GM21360 (cell line): ENCODE measurements at regions not wholly inside any gene's neighbourhood (a gene's known extent, or its start where the extent isn't known, plus 50 kb on each side); places are given as distances from the start of the nearest gene placed in this dataset.
"Not testable (repeated sequence)": the region's sequence is repeated elsewhere in the genome, so short reads cannot be mapped to it uniquely, and the experiment has no call there.

Experiments used
- ATAC-seq: cut with Tn5 transposase; IDR thresholded peaks from one replicate; pipeline ENCODE4 v1.9.1; 2021; ENCODE audit warnings: mild to moderate bottlenecking, moderate library complexity; ENCODE audit not compliant: unreplicated experiment

DNA sequence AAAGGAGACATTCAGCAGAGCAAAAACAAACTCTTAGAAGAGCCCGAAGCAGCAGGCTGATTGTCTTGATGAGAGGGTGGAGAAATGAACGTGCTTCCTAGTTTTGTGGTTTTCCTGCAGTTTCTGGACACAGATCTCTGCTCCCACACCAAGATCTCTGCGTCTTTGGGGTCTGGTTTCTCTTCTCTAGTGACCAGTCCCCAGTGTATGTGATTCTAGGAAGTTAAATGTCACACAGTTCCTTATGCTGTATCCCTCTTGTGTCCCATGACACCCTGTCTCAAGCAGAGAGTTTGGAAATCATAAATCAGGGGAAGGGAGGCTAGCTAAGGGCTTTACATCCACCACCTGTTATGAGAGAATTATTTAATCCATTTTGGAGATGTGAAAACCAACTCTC, 55.4 kb upstream of the KLF14 start:
- no peak for ATAC-seq

DNA sequence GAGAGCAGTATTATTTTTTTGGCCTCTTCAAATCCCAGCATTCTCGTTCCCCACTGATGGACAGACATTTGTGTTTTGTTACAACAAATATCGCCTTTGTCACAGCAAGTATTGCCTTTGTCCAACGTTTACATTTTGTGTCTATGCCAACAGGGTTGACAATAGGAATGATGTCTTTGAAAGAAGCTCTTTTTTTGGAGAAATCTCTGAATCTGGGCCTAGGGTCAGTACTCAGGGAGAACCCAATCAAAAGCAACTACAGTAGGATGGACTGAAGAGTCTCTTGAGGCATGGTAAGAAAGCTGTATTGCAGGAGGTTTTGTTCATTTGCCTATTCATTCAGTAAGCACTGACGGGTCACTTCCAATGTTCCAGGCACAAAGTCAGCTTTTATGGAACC, 57.7 kb upstream of the KLF14 start:
- ATAC-seq = no peak

DNA sequence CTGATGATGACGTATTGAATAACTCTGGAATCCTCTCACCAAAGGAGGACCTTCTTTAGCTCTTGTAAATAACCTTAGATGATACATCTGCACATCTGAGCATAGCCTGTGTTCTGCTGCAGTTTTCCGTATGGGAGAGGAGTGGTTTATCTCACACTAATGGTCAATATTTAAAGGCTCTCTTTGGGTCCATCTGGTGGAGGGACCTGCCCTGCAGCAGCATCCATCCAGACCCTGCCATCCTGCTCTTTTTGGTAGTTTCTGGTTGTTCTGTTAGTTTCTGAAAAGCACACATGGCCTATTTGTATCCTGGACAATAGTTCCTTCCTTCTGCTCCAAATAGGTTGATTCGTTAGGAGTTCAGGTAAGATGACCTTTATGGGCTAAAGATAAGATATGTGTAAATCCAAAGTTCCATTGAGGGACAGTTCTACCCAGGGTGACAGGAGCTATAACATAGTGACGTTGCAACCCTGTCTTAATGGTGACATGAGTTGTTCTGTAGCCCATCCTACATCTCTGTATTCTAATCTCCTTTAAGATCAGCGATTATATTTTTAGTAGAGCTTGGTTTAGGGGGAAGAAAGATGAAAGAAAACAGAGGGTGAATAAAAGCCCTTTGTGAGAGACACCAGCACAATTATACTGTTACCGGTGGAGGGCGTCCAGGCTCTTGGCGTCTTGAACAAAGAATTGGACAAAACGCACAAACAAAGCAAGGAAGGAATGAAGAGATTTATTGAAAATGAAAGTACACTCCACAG, 60.0 kb upstream of the KLF14 start:
- ATAC-seq = no peak

DNA sequence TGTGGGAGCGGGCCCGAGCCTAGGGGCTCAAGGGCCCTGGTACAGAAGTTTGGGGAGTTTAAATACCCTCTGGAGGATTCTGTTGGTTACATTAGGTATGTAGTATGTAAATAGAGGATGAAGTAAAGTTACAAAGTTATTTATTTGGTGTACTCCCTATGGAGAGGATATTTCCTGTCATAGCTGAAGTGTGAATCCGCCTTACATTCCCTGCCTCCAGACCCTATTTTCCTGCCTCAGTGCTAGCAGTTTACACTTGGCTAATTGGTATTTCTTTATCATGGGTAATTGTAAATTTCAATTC, 60.6 kb upstream of the KLF14 start:
- ATAC-seq = no peak

DNA sequence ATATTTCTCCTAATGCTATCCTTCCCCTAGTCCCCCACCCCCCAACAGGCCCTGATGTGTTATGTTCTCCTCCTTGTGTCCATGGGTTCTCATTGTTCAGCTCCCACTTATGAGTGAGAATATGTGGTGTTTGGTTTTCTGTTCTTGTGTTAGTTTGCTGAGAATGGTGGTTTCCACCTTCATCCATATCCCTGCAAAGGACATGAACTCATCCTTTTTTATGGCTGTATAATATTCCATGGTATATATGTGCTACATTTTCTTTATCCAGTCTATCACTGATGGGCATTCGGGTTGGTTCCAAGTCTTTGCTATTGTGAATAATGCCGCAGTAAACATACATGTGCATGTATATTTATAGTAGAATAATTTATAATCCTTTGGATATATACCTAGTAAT, 62.4 kb upstream of the KLF14 start:
- not testable (repeated sequence) for ATAC-seq

DNA sequence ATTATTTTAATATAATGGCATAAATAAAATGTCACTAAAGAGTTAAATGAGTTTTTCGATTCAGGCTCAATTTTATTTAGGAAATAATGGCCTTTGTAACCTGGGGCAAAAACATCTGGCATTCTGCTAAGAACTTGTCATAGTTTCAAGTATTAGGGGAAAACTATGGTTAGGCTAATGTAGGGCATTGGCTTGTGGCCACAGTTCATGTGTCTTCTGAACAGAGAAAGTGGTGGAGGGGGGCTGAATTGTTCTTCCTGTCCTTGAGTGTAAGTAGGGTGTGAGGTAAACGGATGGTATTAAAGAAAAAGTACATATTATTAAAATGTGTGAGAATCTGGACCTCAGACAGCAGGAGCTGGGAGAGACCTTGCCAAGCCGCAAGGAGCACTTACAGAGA, 69.1 kb upstream of the KLF14 start:
- ATAC-seq = no peak

DNA sequence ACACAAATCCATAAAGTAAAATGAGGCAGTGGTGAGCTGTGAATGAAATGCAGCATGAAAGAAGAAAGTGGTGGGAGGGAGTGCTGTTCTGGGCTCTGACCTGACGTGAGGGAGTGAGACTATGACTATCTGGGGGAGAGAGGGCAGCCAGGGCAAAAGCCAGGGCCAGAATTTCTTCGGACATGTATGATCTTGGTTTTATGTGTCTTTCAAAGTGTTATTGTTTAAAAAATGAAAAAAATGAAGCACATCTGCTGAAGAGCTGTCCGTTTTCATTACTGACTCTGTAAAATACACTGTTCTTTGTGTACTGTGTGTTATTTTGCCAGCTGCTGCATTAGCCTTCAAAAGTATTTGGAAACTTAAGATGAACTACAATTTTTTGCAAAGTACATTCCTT, 70.2 kb upstream of the KLF14 start:
- no peak for ATAC-seq

DNA sequence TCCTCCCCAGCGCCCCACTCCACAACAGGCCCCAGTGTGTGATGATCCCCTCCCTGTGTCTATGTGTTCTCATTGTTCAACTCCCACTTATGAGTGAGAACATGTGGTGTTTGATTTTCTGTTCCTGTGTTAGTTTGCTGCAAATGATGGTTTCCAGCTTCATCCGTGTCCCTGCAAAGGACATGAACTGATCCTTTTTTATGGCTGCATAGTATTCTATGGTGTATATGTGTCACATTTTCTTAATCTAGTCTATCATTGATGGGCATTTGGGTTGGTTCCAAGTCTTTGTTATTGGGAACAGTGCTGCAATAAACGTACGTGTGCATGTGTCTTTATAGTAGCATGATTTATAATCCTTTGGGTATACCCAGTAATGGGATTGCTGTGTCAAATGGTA, 78.8 kb upstream of the KLF14 start:
- ATAC-seq = not testable (repeated sequence)

DNA sequence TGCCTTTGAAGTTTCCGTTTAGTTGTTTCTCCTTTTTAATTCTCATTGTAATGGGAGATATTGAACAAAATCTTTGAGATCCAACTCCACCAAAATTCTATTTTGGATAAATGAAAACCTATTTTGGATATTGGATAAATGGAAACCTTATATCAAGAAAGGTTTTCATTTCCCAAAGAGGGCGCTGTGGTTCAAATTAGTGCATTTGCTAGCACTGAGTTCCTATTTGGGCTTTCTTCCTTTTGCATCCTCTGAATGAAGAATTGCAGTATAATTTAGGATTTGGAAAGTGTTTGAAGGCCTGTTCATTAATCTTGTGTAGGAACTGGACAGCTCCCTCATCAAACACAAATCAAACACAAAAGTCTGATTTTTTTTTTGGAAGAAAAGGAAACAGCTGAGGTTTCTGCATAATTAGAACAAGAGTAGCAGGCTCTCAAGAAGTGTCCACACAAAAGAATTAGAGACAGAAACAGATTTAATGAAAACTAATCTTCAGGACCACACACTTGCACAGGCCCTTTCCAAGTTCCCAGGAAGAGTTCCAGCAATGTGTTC, 80.8 kb upstream of the KLF14 start:
- ATAC-seq = no peak

DNA sequence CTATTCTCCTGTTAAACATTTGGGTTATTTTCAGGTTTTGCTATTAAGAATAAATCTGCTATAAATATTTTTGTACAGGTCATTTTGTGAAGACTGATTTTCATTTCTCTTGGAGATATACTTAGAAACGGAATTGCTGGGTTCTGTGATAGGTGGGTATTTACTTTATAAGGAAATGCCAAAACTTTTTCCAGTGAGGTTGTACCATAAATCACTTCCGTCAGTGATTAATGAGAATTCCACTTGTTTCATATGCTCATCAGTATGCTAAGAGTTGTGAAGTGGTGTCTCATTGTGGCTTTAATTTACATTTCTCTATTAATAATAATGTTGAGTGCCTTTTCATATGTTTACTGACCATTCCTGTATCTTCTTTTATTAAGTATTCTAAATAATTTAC, 84.0 kb upstream of the KLF14 start:
- ATAC-seq = no peak

DNA sequence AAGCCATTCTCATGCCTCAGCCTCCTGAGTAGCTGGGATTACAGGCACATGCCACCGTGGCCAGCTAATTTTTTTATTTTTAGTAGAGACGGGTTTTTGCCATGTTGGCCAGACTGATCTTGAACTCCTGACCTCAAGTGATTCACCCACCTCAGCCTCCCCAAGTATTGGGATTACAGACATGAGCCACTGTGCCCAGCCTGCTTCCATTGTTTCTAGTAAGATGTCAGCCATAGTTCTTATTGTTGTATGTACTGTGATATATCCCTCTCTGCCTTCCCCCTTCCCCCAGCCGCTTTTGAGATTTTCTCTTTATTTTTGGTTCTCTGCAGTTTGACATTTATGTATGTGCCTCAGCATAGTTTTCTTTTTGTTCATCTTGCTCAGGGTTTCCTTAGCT, 87.9 kb upstream of the KLF14 start:
- ATAC-seq = no peak

DNA sequence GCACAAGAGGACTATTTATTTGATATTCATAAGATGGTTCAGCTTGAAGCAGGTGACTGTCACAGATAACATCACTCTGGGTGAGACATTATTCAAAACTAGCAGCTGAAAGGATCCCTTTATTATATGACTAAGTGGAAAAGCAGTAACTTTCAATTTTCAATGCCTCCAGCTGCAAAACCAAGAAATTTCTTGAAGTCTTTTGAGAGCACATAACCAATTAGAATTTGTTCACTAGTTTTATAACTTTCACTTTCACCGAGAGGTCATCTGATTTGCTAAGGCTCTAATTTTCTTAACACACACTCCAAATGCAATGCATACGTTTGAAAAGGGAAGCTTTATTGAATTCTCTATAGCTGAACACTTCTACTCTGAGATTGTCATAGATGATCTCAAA, 88.6 kb upstream of the KLF14 start:
- no peak for ATAC-seq

DNA sequence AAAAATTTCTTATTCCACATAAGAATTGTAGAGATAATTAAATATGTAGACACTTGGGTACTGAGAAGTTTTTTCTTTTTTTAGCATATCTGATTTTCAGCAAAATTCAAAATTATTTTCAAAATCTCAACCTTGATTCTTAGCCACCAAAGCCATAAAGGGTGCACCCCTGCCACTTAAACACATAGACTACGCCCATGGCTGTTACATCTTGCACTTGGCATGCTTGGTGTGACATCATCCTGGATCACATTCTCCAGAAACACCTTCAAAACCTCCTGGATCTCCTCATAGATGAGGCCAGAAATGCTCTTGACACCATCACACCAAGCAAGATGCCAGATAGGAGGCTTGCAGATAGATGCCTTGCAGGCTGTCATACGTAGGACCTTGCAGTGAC, 89.1 kb upstream of the KLF14 start:
- ATAC-seq = no peak

DNA sequence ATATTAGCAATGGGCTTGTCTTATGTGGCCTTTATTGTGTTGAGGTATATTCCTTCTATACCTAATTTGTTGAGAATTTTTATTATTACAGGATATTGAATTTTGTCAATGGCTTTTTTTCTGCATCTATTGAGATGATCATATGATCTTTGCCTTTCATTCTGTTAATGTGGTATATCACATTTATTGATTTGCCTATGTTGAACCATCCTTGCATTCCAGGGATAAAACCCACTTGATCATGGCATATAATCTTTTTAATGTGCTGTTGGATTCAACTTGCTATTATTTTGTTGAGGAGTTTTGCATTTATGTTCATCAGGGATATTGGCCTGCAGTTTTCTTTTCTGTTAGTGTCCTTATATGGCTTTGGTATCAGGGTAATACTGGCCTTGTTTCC, 91.8 kb upstream of the KLF14 start:
- ATAC-seq = no peak

DNA sequence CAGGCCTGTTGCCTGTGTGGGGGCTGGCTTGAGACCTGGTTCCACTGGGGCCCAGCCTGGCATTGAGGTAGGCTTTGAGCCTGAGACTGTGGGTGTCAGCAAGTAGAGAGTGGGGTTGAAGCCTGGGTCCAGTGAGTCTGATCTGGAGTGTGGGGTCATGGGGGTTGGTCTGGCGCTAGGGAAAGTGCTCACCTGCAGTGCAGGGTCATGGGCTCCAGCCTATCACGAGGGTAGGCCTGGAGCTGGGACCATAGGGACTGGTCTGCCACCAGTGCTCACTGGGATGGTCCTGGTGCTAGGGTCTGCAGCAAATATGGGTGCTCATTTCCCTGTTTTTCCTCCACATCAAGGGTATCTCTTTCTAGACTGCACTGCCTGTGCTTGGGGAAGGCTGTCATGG, 95.4 kb upstream of the KLF14 start:
- ATAC-seq = no peak

DNA sequence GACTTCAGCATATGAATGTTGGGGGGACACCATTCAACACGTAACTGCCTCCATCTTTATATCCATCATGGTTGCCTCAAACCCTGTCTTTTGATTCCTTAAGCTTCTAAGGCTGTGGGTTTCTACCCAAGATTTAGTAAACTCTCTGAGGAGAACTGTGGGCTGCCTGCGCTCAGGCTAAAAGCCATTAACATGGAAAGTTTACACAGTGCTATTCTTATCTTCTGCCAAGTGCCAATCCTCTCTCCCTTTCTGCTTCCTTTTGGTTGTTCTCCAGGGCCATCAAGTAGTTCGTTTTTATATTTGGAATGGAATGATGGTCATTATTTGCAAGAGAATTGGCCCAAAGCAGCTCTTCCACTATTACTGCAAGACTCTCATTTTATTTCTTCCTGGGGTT, 97.3 kb upstream of the KLF14 start:
- ATAC-seq = no peak

DNA sequence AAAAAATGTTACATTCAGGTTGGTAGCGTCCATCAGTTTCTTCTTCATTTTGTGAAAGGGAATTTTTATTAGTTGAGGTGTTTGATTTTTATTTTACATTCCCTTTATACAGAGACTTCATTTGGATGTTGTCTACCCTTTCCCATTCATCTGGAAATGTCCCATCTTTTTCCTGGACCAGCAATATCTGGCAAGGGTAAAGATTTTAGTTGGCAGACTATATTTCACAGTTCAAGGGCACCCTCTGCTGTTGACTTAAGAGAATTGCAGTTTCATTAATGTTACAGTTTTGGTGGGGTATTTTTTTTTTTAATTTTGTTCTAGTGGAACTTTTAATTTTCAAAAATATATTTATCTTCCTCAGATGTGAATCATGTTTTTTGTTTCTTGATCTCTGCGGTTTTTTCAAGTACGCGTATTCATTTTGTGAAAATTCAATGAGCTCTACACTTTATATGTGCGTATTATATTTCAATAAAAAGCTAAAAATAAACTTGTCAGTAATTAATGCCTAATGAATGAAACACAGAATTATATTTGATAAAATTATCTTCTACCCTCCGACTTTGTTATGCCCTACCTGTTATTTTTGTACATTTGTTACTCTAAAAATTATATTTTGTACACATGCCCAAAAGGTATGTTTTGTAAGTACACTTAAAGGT, 97.9 kb upstream of the KLF14 start:
- ATAC-seq = no peak

DNA sequence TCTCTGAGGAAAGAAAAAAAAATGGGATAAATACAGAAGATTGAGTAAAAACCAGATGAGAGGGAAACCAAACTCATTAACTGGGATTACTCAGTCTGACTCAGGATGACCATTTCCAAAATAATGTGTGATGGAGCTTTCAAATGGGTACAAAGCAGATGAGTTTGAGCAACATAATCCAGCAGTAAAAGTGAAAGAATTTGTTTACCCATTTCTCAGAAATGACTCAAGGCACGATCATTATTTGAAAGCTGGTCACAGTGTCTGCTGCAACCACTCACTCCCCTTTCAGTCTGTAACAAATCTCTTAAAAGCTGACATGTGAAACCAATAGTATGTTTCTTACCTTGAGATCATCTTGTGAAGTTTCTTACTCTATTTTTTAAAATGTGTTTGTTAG, 104.7 kb upstream of the KLF14 start:
- no peak for ATAC-seq

DNA sequence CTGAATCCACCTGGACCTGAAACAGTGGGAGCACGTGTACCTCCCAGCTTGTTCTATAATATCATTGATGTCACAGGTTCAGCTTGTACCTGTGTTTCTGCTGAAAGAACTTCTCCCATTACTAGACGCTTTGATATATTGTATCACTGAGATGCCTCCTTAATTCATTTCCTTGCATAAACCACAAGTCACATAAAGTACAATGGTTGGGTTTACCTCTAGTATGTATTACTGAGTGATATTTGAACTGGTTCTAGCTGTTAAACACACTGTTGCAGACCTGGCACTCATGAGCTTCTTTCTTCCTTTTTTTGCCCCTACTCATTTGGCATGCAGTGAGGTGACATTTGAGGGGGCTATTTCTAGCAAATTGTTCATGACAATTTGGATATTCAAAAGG, 106.6 kb upstream of the KLF14 start:
- no peak for ATAC-seq

DNA sequence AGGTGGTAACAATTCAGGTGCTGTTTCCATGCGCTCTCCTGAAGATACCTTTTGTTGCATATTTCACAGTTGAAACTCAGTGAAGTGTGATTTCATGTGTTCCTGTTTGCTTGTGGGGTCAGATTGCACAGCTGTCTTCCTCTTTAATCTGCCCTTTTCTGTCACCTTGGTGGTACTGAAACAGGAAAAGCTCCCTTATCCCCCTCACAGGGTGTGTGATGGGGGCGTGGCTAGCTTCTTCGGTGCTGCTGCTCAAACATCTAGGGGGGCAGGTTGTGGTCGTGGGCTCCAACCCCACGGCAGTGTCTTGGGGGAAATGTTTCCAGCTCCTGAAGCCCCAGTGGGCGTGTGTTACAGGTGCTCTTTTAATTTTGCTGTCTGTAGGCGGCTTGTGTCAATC, 107.4 kb upstream of the KLF14 start:
- ATAC-seq = no peak

DNA sequence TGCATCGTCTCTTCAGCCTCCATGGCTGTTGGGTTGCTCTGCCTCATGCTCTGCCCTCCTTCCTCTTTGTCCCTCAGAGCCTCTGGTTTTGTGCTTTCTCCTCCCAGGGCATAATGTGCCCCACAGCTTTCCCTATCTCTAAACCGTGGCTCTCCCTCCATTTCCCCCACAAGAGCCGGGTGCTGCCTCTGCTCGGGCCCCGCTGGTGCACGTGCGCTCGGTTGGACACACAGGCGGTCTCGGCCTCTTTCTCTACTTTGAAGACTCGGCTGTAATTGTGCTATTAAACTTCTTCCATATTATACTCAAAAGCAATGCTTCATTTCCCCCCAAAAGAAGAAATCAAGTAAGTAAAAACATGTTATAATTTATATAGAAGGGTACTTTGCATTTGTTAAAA, 109.7 kb upstream of the KLF14 start:
- no peak for ATAC-seq

DNA sequence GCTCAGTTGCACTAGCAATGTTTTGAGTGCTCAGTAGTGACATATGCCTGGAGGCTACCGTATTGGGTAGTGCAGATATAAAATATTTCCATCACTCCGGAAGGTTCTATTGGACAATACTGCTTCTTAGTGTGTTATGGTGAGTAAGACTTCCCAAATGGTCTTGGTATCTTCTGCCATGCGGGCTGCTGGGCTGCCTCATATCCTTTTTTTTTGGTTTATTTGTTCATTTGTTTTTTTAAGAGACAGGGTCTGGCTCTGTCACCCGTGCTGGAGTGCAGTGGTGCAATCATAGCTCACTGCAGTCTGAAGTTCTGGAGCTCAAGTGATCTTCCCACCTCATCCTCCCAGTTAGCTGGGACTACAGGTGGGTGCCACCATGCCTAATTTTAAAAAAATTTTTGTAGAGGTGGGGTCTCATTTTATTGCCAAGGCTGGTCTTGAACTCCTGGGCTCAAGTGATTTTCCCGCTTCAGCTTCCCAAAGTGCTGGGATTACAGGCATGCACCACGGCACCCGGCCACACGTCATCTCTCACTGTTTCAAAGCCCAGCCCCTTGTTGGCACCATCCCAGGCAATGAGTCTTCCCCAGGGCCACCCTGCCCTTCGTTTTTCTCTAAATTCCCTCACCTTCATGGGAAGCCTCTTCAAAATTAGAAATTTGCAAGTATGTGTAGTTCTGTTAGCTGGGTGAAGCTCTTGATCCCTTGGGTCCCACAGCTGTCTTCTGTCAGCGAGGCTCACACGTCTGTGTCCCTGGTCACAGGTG, 111.0 kb upstream of the KLF14 start:
- no peak for ATAC-seq
